GM12878 (cell line): ENCODE measurements at regions not wholly inside any gene's neighbourhood (a gene's known extent, or its start where the extent isn't known, plus 50 kb on each side); places are given as distances from the start of the nearest gene placed in this dataset.

Experiments
- CHD1 ChIP-seq: IDR thresholded peaks from 2 replicates; pipeline ENCODE4 v1.6.1; 2012; ENCODE audit warnings: low read depth, low read length, improper control_type of control experiment
- EZH2 ChIP-seq: IDR thresholded peaks from 2 replicates; pipeline ENCODE4 v1.6.1; 2012; ENCODE audit warnings: low read depth, mild to moderate bottlenecking, control low read depth, inconsistent platforms, low read length, borderline replicate concordance; ENCODE audit not compliant: control insufficient read depth
- POLR2AphosphoS5 ChIP-seq: IDR thresholded peaks from 2 replicates; pipeline ENCODE4 v1.6.1; 2011; ENCODE audit warnings: mild to moderate bottlenecking, low read length, inconsistent platforms
- RCOR1 ChIP-seq: conservative IDR thresholded peaks from 2 replicates; pipeline ENCODE4 v1.6.1; 2012; ENCODE audit warnings: low read depth, low read length, improper control_type of control experiment
- SP1 ChIP-seq: IDR thresholded peaks from one replicate; pipeline ENCODE4 v1.6.1; 2011; ENCODE audit warnings: low read depth, low read length
- SPI1 ChIP-seq: IDR thresholded peaks from 2 replicates; pipeline ENCODE4 v1.6.1; 2011; ENCODE audit warnings: low read depth, mild to moderate bottlenecking, low read length, moderate library complexity, borderline replicate concordance; ENCODE audit not compliant: insufficient read depth
- STAT3 ChIP-seq: IDR thresholded peaks from 2 replicates; pipeline ENCODE4 v1.6.1; 2011; ENCODE audit warnings: low read depth, low read length, improper control_type of control experiment
- TBL1XR1 ChIP-seq: IDR thresholded peaks from 2 replicates; pipeline ENCODE4 v1.6.1; 2012; ENCODE audit warnings: low read depth, low read length, improper control_type of control experiment
- TF ChIP-seq, protein P1 (sequence below): fragments of 450-650 bp; IDR thresholded peaks from 2 replicates; pipeline ENCODE4 v1.6.1; 2017; ENCODE audit warnings: antibody characterized with exemption, mild to moderate bottlenecking, moderate library complexity
- TF ChIP-seq, protein P2 (sequence below), 3 experiments: IDR thresholded peaks in 2 of 3; conservative IDR thresholded peaks in 1 of 3; 2 replicates each; pipeline ENCODE4 v1.5.1; 2011; ENCODE audit warnings: low read depth in 3 of 3, low read length in 3 of 3, mild to moderate bottlenecking in 3 of 3, control low read depth in 2 of 3, moderate library complexity in 2 of 3, inconsistent platforms in 1 of 3, mixed read lengths in 1 of 3; ENCODE audit not compliant: control insufficient read depth in 2 of 3, insufficient read depth in 1 of 3; ENCODE audit errors: extremely low read depth in 1 of 3

DNA sequence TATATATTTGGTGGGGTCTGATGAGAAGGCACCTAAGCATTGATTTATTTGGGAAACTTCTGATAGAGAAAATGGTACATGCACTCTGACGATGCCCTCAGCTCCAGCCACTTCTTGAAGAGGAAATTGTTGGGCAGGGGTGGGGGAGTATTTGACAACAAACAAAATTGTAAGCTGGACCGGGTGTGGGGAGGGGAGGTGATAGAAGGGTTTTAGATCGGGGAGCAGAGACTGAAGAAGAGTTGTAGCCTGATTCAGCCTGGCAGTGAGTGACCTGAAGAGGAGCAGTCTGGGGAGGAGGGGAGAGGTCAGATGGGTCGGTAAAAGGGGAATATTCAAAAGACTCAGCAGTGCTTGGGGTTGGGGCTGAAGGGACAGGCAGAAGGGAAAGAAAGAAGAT, 2284.7 kb downstream of the TP53TG3F start:
- no peak for TF ChIP-seq EZH2
- TF ChIP-seq TBL1XR1, result no peak
- TF ChIP-seq, protein P1, sequence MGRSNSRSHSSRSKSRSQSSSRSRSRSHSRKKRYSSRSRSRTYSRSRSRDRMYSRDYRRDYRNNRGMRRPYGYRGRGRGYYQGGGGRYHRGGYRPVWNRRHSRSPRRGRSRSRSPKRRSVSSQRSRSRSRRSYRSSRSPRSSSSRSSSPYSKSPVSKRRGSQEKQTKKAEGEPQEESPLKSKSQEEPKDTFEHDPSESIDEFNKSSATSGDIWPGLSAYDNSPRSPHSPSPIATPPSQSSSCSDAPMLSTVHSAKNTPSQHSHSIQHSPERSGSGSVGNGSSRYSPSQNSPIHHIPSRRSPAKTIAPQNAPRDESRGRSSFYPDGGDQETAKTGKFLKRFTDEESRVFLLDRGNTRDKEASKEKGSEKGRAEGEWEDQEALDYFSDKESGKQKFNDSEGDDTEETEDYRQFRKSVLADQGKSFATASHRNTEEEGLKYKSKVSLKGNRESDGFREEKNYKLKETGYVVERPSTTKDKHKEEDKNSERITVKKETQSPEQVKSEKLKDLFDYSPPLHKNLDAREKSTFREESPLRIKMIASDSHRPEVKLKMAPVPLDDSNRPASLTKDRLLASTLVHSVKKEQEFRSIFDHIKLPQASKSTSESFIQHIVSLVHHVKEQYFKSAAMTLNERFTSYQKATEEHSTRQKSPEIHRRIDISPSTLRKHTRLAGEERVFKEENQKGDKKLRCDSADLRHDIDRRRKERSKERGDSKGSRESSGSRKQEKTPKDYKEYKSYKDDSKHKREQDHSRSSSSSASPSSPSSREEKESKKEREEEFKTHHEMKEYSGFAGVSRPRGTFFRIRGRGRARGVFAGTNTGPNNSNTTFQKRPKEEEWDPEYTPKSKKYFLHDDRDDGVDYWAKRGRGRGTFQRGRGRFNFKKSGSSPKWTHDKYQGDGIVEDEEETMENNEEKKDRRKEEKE, result no peak
- TF ChIP-seq CHD1, result no peak
- no peak for TF ChIP-seq RCOR1
- TF ChIP-seq, protein P2, sequence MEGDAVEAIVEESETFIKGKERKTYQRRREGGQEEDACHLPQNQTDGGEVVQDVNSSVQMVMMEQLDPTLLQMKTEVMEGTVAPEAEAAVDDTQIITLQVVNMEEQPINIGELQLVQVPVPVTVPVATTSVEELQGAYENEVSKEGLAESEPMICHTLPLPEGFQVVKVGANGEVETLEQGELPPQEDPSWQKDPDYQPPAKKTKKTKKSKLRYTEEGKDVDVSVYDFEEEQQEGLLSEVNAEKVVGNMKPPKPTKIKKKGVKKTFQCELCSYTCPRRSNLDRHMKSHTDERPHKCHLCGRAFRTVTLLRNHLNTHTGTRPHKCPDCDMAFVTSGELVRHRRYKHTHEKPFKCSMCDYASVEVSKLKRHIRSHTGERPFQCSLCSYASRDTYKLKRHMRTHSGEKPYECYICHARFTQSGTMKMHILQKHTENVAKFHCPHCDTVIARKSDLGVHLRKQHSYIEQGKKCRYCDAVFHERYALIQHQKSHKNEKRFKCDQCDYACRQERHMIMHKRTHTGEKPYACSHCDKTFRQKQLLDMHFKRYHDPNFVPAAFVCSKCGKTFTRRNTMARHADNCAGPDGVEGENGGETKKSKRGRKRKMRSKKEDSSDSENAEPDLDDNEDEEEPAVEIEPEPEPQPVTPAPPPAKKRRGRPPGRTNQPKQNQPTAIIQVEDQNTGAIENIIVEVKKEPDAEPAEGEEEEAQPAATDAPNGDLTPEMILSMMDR (IDR thresholded peaks at IDR 0.05 in 2 of 3, conservative IDR thresholded peaks at IDR 0.05 in 1 of 3; ENCODE audit: control insufficient read depth in 2 of 3, extremely low read depth in 1 of 3, insufficient read depth in 1 of 3, low read depth in 3 of 3, low read length in 3 of 3), result no peak
- no peak for TF ChIP-seq SP1
- no peak for TF ChIP-seq STAT3
- no peak for TF ChIP-seq POLR2AphosphoS5
- no peak for TF ChIP-seq SPI1
